ENCODE measurements at regions not wholly inside any gene's neighbourhood (a gene's known extent, or its start where the extent isn't known, plus 50 kb on each side); places are given as distances from the start of the nearest gene placed in this dataset.

- Histone ChIP-seq H3K27ac (no peak overlapping the region), H3K27me3 (replicated peaks) (no peaks in the 10 kb centered on the region), H3K4me3 (no peak overlapping the region), H3K4me1 (replicated peaks) (no peaks in the 10 kb centered on the region), H3K9me3 (replicated peaks) (no peaks in the 10 kb centered on the region), H3K36me3 (no peaks in the 10 kb centered on the region)
- peak in 1 of 2 experiments; percentile 11 for DNase-seq (ENCODE audit: low read depth in 1 of 2, low spot score in 2 of 2)
Observed at GRCh38 chrX:68998716-68999115, 166.5 kb downstream of the PJA1 start.

GRCh38 chrX:68997911-68998310 lies 167.3 kb downstream of the PJA1 start:
- H3K9me3 ChIP-seq (replicated peaks): no peaks in the 10 kb centered on the region
- H3K4me1 ChIP-seq (replicated peaks): no peaks in the 10 kb centered on the region
- H3K27ac ChIP-seq: no peak overlapping the region
- no peak overlapping the region for H3K4me3 ChIP-seq
- H3K36me3 ChIP-seq: no peaks in the 10 kb centered on the region
- no peaks in the 10 kb centered on the region for H3K27me3 ChIP-seq (replicated peaks)
- no peak for DNase-seq (ENCODE audit: low read depth in 1 of 2, low spot score in 2 of 2)

- no peaks in the 10 kb centered on the region for H3K27me3 ChIP-seq (replicated peaks)
- no peaks in the 10 kb centered on the region for H3K36me3 ChIP-seq
- no peaks in the 10 kb centered on the region for H3K9me3 ChIP-seq (replicated peaks)
- H3K4me3 ChIP-seq: no peak overlapping the region
- DNase-seq (ENCODE audit: low read depth in 1 of 2, low spot score in 2 of 2): no peak
- H3K4me1 ChIP-seq (replicated peaks): no peaks in the 10 kb centered on the region
- no peak overlapping the region for H3K27ac ChIP-seq
Observed at GRCh38 chrX:68997511-68997910, 167.7 kb downstream of the PJA1 start.

- Histone ChIP-seq H3K36me3 (no peaks in the 10 kb centered on the region), H3K4me1 (replicated peaks) (no peaks in the 10 kb centered on the region), H3K4me3 (no peak overlapping the region), H3K27me3 (replicated peaks) (no peaks in the 10 kb centered on the region), H3K27ac (no peak overlapping the region), H3K9me3 (replicated peaks) (no peaks in the 10 kb centered on the region)
- no peak for DNase-seq (ENCODE audit: low read depth in 1 of 2, low spot score in 2 of 2)
Observed at GRCh38 chrX:68995780-68996551, 167.1 kb downstream of the EFNB1 start.

- no peak overlapping the region for H3K27ac ChIP-seq
- no peak for DNase-seq (ENCODE audit: low read depth in 1 of 2, low spot score in 2 of 2)
Observed at GRCh38 chrX:68995386-68995779, 166.6 kb downstream of the EFNB1 start.

GRCh38 chrX:68994891-68995255 lies 166.1 kb downstream of the EFNB1 start:
- Histone ChIP-seq H3K36me3 (no peaks in the 10 kb centered on the region), H3K4me1 (replicated peaks) (no peaks in the 10 kb centered on the region), H3K27ac (no peak overlapping the region), H3K27me3 (replicated peaks) (no peaks in the 10 kb centered on the region), H3K9me3 (replicated peaks) (no peaks in the 10 kb centered on the region), H3K4me3 (no peak overlapping the region)
- DNase-seq (ENCODE audit: low read depth in 1 of 2, low spot score in 2 of 2): no peak

More at GRCh38 chrX:68995386-68995779, 166.6 kb downstream of the EFNB1 start:
- no peak overlapping the region for H3K4me3 ChIP-seq
- no peaks in the 10 kb centered on the region for H3K9me3 ChIP-seq (replicated peaks)
- no peaks in the 10 kb centered on the region for H3K27me3 ChIP-seq (replicated peaks)
- no peaks in the 10 kb centered on the region for H3K4me1 ChIP-seq (replicated peaks)
- H3K36me3 ChIP-seq: no peaks in the 10 kb centered on the region

GRCh38 chrX:68994135-68994890 lies 165.5 kb downstream of the EFNB1 start:
- no peaks in the 10 kb centered on the region for H3K27me3 ChIP-seq (replicated peaks)
- no peak overlapping the region for H3K27ac ChIP-seq
- no peaks in the 10 kb centered on the region for H3K4me1 ChIP-seq (replicated peaks)
- no peak for DNase-seq (ENCODE audit: low read depth in 1 of 2, low spot score in 2 of 2)
- no peaks in the 10 kb centered on the region for H3K36me3 ChIP-seq
- no peak overlapping the region for H3K4me3 ChIP-seq
- no peaks in the 10 kb centered on the region for H3K9me3 ChIP-seq (replicated peaks)

- Histone ChIP-seq H3K36me3 (no peaks in the 10 kb centered on the region), H3K4me1 (replicated peaks) (no peaks in the 10 kb centered on the region), H3K9me3 (replicated peaks) (no peaks in the 10 kb centered on the region), H3K4me3 (no peak overlapping the region), H3K27ac (no peak overlapping the region), H3K27me3 (replicated peaks) (no peaks in the 10 kb centered on the region)
- DNase-seq (ENCODE audit: low read depth in 1 of 2, low spot score in 2 of 2): no peak
Observed at GRCh38 chrX:68992821-68993397, 164.1 kb downstream of the EFNB1 start.

- Histone ChIP-seq H3K9me3 (replicated peaks) (no peaks in the 10 kb centered on the region), H3K27me3 (replicated peaks) (no peaks in the 10 kb centered on the region), H3K4me3 (no peak overlapping the region), H3K27ac (no peak overlapping the region), H3K4me1 (replicated peaks) (no peaks in the 10 kb centered on the region), H3K36me3 (no peaks in the 10 kb centered on the region)
- no peak for DNase-seq (ENCODE audit: low read depth in 1 of 2, low spot score in 2 of 2)
Observed at GRCh38 chrX:68991691-68992345, 163.0 kb downstream of the EFNB1 start.

- H3K4me1 ChIP-seq (replicated peaks): no peaks in the 10 kb centered on the region
- H3K9me3 ChIP-seq (replicated peaks): no peaks in the 10 kb centered on the region
- H3K27me3 ChIP-seq (replicated peaks): no peaks in the 10 kb centered on the region
- no peak for DNase-seq (ENCODE audit: low read depth in 1 of 2, low spot score in 2 of 2)
- no peak overlapping the region for H3K4me3 ChIP-seq
- no peaks in the 10 kb centered on the region for H3K36me3 ChIP-seq
- no peak overlapping the region for H3K27ac ChIP-seq
Observed at GRCh38 chrX:68990948-68991347, 162.1 kb downstream of the EFNB1 start.

GRCh38 chrX:68989865-68990606 lies 161.2 kb downstream of the EFNB1 start:
- Histone ChIP-seq H3K9me3 (replicated peaks) (no peaks in the 10 kb centered on the region), H3K27ac (no peak overlapping the region), H3K4me3 (no peak overlapping the region), H3K27me3 (replicated peaks) (no peaks in the 10 kb centered on the region), H3K36me3 (no peaks in the 10 kb centered on the region), H3K4me1 (replicated peaks) (no peaks in the 10 kb centered on the region)
- peak; percentile 23 to 47 for DNase-seq (ENCODE audit: low read depth in 1 of 2, low spot score in 2 of 2)

- H3K4me1 ChIP-seq (replicated peaks): no peaks in the 10 kb centered on the region
- H3K27me3 ChIP-seq (replicated peaks): no peaks in the 10 kb centered on the region
- no peak overlapping the region for H3K27ac ChIP-seq
- no peaks in the 10 kb centered on the region for H3K36me3 ChIP-seq
- peak in 1 of 2 experiments; percentile 1 for DNase-seq (ENCODE audit: low read depth in 1 of 2, low spot score in 2 of 2)
- H3K9me3 ChIP-seq (replicated peaks): no peaks in the 10 kb centered on the region
- H3K4me3 ChIP-seq: no peak overlapping the region
Observed at GRCh38 chrX:68989456-68989855, 160.6 kb downstream of the EFNB1 start.

- no peaks in the 10 kb centered on the region for H3K36me3 ChIP-seq
- no peaks in the 10 kb centered on the region for H3K9me3 ChIP-seq (replicated peaks)
- no peak overlapping the region for H3K27ac ChIP-seq
- DNase-seq (ENCODE audit: low read depth in 1 of 2, low spot score in 2 of 2): no peak
- no peaks in the 10 kb centered on the region for H3K27me3 ChIP-seq (replicated peaks)
- H3K4me3 ChIP-seq: no peak overlapping the region
- no peaks in the 10 kb centered on the region for H3K4me1 ChIP-seq (replicated peaks)
Observed at GRCh38 chrX:68988865-68989264, 160.0 kb downstream of the EFNB1 start.

All from SJSA1 (cell line).